ENCODE measurements at regions not wholly inside any gene's neighbourhood (a gene's known extent, or its start where the extent isn't known, plus 50 kb on each side); places are given as distances from the start of the nearest gene placed in this dataset.

DNA sequence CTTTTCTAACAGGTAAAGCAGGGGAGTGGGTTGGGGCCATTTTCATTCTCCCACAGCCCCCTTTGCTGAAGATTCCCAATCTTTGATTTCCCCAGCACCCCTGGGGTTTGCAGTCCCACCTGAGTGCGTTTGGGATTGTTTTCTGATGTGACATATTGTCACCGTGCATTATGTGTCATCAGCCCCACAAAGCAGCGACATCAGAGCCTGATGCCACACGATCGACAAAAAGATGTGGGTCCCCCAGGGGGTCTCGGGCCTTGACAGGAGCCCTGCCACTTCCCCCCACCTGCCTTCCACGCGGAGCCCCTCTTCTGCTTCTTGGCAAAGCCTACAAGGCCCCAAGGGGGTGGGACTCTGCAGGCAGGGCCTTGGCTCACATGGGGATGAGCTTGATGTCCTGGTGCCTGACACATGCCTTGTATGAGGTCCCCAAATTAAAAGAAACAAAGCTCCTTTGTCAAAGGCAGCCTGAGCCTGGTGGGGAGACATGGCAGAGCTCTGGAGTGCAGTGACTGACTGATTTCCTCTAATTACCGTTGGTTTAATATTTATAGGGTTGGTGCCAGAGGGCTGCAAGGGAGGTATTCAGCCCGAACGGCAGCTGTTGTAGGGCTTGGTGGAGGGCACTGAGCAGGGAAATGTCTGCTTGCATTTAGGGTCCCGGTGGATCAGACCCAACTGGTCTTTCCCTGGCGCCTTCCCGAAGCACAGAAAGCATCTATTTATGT is 149.2 kb downstream of the MIAT start (continued):
- no peak for TF ChIP-seq SRF (IDR thresholded peaks at IDR 0.05; ENCODE audit: low read depth, low read length)
- TF ChIP-seq TCF12 (IDR thresholded peaks at IDR 0.05; ENCODE audit: low read depth, low read length): no peak
- TF ChIP-seq JUN (IDR thresholded peaks at IDR 0.05; ENCODE audit: low read depth, low read length): no peak
- no peak for TF ChIP-seq POU5F1 (IDR thresholded peaks at IDR 0.05; ENCODE audit: low read depth, low read length)
- TF ChIP-seq FOSL1 (IDR thresholded peaks at IDR 0.05; ENCODE audit: insufficient read depth, low read depth, low read length): no peak
- no peak for TF ChIP-seq KDM1A (IDR thresholded peaks at IDR 0.05; ENCODE audit: borderline replicate concordance, low read length)
- TF ChIP-seq RBBP5 (IDR thresholded peaks at IDR 0.05; ENCODE audit: borderline replicate concordance, low read depth, low read length): no peak
- no peak for TF ChIP-seq CTBP2 (IDR thresholded peaks at IDR 0.05; ENCODE audit: borderline replicate concordance, insufficient read depth, insufficient read length, low read length)

All from H1 (cell line).